GM19023 (cell line): ENCODE measurements at regions not wholly inside any gene's neighbourhood (a gene's known extent, or its start where the extent isn't known, plus 50 kb on each side); places are given as distances from the start of the nearest gene placed in this dataset.

Source experiments
- ATAC-seq: cut with Tn5 transposase; IDR thresholded peaks from one replicate; pipeline ENCODE4 v1.9.1; 2021; ENCODE audit warnings: mild to moderate bottlenecking, moderate library complexity; ENCODE audit not compliant: unreplicated experiment

DNA sequence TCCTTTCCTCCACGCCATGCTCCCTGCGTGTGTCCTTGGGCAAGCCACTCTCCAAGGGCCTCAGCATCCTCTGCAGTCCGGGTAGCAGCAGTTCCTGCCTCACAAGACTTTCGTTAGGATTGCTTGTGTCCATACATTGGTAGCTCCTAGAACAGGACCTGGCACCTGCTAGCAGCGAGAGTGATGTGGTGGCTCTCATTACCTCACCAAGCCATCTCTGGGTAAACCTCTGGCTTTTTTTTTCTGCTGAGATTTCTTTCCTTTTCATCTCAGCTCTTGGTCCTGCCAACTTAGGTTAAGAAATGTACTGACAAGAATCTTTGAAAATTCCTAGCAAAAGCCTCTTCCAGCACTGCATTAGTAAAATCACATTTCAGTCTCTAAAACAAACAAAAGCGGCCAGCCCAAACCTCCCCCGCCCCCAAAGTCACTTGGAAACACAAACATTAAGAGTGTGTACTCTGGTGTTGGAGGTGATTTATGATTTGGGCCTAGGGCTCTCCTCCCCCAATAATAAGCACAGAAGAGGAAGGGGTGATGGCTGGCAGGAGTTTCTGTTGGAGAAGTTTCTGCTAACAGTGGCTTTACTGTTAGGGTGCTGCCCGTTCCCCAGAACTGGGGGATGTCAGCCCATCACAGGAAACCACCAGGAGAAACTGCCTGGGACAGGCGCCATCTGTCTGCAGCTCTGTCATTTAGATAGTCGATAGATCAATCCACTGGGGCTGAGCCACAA, 199.2 kb downstream of the CD83 start:
- ATAC-seq = no peak

DNA sequence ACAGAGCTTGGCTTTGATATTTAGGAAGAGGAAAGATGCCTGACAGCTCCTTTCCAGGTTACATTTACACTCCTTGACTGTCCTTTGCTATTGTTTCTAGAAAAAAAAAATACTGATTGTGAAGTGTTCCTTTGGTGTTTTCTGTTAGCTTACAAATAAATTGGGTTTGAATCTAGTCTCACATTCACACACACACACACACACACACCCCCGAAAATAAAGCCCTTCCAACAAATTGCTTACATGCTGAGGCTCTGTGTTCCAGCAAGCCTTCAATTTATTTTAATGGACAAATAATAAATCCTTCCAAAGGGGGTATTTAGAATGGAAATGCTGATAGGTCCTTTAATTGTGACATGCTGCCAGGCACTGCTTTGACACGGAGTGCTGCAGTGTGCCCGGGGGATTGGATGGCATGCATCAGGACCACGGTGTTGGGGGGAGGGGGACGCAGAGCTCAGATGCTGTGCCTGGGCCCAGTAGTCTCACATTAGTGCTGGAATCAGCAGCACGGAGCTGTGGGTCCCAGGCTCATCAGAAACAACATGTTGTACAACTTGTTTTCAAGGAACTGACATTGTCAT, 199.9 kb downstream of the CD83 start:
- no peak for ATAC-seq

DNA sequence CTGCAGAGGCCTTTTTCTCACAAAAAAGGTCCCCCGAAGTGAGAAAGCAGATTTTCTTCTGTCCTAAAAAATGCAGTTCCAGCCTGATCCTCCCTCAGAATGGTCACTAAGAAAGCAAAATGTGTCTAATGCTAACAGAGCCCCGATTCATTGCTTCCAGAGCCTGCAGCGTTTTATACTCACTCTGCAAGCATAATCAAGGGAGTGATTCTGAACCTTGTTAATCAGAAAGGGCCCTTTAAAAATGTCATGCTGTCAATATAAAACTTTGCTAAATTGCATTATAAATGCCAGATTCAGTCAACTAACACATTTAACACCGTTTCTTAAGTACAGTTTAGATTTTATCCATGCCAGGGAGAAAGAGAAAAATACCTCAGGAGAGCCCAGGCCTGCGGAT, 202.8 kb downstream of the CD83 start:
- no peak for ATAC-seq

DNA sequence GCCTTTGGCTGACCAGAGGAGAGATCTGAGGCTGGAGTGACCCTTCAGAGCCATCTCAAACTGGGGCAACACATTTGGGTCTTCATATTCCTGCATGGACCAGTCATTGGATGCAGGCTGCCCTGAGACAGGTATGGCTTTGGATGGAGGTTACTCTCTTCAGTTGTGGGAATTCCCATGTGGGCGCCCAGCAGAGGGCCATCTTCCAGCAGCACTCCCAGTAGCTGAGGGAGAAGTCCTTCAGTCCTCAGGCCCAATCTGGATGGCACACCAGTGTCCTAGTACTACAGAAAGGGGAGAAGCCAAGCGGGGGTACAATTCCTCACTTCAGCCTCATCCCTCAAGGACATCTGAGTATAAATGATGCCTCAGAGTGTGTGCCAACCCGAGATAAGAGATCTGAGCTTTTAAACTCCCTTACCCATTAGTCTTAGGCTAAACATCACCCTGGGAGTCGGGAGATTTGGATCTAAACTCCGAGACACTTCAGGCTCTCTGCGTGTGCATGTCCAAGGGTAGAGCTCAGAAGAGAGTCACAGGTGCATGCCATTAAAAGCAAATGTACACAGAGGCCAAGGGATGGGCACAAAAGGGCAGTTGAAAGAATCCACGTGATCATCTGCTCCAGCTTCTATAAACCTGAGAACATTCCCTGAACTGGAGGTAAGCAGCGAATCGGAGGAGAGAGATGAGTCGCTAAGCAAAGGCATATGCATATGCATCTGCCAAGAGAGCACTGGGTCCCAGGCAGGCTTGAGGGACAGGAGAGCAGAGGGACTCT, 204.6 kb downstream of the CD83 start:
- ATAC-seq = no peak

DNA sequence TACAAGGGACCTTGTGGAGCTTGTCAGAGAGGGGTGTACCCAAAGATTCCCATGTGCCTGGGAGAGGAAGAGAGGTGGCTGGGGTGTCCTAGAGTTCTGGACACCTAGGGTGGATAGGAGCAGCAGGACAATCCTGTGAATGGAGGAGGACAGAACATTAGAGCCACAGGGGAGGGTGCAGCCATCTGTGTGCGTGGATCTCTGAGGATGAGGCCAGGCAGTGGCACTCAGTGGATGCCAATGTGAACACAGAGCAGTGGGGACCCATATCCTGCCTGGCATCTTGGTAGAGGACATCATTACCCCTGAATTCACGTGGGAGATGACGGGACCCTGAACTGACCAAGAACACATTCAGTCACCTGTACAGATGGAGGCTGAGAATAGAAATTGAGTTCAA, 205.3 kb downstream of the CD83 start:
- ATAC-seq = no peak

DNA sequence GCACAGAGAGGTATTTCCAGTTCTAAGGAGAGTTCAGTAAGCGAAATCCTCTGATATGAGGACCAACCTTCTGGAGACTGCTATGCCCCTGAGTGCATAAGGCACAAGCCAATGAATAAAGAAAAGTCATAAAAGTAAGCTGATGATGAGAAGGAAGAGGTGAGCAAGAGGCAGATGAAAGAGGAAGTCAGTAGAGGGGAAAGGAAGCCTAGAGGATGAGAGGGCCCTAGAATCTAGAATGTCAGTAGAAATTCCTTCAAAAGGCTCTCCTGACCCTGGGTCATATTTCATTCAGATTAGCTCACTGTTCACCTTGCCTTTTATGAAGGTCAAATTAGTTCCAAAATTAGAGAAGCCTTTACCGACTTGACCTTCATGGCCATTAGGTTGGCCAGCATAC, 209.2 kb downstream of the CD83 start:
- ATAC-seq = no peak

DNA sequence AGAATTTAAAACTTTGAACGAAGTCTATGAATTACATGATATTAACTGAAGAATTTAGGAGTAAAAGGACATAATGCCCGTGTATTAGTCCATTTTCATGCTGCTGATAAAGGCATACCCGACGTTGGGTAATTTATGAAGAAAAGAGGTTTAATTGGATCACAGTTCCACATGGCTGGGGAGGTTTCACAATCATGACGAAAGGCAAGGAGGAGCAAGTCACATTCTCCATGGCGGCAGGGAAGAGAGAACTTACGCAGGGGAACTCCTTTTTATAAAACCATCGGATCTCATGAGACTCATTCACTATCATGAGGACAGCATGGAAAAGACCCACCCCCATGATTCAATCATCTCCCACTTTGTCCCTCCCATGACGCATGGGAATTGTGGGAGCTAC, 210.6 kb downstream of the CD83 start:
- ATAC-seq = no peak

DNA sequence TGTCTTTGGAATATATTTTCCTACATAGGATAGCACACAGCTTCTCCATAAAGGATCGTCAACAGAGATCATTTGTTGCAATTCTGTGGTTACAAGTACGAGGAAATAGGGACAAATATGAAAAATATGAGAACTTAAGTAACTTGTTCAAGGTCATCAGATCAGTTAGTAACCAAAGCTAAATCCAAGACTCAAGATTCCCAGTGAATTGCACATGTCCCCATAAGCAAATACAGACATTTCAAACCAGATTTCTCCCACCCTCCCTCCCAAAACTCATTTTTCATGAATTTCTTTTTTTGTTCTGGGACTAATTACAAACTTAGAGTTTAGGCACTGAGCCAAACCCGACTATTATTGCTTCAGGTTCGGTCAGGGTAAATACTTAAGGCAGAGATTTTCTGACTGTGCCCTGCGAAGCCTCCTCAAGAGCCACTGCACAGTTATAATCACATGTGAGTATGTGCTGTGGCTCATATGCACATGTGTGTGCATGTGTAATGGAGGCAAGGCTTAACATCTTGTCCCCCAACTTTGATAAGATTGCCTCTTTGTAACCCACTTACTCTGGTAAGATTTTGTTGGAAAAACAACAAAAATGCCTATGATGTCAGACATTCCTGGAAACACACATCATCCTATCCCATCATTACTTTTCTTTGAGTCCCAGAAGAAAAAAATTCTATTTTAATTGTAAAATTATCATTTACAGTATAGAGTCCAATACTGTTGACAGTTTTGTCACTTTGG, 216.2 kb downstream of the CD83 start:
- ATAC-seq = no peak

DNA sequence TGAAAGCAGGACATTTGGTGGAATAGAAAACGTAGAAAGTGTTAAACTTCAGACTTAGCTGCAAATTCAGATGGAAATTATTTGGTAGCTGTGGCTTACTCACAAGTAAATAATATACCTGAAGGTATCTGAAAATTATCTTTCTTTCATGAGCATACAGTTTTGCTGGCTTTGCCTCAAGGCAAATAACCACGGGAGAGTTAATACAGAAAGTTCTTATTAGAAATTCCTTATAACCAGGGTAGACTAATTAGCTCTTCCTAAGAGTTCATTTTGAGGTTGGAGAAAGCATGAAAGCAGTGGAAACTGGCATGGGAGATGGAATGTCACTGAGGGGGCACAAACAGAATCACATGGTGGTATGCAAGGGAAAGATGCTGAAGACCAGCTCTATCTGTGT, 217.5 kb downstream of the CD83 start:
- ATAC-seq = no peak

DNA sequence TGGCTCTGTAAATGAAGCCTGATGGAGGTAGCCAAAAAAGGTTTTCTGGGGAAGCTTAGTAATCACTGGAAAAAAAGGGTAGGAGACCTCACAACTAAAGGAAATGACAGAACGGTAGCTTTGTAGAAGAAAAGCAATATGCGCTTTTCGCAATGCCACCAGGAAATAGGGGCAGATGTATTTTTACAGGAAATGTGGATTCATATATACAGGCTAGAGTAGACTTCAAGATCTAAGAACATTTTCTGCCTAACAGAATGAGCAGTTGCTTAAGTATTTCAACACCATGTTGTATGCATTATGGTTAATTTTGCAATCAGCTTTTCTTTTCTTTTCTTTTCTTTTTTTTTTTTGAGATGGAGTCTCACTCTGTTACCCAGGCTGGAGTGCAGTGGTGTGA, 219.6 kb downstream of the CD83 start:
- no peak for ATAC-seq

DNA sequence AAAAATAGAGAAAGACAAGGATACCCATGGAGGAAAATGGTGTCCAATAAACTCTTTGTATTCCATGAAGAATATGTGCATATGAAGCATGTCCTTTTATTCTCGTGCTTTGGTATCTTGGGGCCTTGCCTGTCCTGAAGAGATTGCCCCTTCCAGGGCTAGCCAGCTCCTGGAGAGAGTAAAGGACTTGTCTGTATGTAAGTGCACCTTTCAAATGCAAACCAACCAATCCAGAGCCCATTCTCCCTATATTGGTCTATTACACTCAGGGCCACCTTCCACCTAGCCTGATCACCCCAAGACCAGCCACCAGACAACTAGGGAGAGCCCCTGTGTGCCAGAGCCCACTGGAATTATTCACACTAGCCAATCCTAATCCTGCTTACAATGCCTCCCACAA, 221.6 kb downstream of the CD83 start:
- no peak for ATAC-seq

DNA sequence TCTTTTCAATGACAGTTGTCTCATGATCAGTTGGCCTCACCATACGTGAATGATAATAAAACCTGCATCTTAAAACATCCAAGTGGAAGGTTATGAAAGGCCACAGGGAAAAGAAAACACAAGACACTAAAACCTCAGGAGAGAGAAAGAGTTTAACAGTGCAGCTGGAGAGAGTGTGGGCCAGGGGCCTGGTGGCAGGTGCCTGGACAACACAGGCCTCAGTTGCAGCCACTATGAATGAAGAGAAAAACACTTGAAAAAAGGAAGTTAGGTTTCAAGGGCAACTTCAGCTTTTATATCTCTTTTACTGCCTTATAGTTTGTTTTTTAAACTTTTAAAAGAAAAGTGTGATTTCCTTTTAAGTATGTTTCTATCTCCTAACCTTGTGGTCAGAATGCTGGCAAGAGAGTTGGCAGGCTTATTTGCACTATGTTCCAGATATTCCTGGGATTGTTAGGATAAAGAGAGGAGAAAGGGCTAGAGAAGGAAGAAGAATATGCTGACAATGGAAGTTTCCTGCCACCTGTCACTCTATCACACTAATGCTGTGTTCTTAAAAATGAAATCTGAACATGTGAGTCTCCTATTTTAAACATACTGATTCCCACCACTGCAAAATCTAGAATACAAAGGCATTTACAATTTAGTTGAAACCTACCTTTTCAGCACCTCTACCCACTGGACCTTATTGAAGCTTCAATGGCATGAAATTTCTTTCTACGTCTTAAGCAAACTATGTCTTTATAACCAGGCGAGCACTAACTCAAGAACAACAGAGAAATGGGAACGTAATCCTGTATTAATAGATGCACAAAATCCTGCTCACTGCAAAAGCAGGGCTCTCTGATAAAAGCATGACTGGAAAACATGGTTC, 222.4 kb downstream of the CD83 start:
- no peak for ATAC-seq

DNA sequence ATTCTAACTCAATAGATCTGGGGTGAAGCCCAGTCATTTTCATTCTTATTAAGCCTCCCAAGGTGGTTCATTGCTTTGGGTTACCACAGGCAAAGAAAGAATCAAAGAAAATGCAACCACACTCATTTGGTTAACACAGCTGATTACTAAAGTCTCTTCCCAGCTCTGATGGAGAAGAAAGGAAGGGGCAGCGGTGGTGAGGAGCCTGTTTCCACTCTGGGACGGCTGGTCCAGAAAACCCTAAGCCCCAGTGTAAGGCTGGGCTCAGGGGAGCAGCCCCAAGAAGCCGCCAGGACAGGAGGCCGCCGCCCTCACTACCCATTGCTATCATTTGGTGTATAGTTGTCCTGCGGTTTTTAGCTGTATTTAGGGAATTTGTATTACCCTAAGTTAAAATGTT, 226.9 kb downstream of the CD83 start:
- no peak for ATAC-seq

DNA sequence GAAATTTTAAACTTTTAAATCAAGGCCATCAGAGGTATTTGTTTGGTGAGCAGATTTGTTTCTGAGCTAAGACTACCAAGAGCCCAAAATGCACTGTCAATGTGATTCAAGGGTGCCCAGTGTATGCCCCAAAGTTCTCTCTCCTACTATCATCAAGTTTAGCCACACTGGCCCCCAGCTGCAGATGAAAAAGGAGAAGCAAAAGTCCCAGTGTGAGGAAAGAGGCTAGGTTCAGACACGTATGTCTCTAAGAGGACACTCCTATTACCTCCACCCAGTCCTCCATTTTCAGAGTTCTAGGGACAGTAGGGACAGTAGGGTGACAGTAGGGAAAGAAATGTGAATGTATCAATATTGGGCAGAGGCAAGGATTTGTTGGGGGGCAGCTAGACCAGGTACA, 230.8 kb downstream of the CD83 start:
- no peak for ATAC-seq

DNA sequence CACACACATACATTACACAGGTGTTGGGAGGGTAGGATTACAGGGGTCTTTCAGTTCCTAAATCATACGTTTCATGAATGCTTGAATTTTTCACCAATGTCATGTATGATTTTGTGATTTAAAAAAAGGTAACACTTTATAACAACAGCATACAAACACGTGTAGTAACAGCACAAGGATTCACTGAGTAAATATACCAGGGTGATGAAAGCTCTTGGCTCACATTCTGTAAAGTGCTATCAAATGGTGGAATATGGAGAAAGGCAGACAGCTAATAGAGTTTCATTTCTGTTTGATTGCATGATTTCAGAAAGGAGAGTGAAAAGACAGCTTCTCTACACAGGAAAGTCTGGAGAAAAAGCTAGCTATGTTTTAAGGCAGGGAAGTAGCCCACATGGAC, 231.9 kb downstream of the CD83 start:
- no peak for ATAC-seq

DNA sequence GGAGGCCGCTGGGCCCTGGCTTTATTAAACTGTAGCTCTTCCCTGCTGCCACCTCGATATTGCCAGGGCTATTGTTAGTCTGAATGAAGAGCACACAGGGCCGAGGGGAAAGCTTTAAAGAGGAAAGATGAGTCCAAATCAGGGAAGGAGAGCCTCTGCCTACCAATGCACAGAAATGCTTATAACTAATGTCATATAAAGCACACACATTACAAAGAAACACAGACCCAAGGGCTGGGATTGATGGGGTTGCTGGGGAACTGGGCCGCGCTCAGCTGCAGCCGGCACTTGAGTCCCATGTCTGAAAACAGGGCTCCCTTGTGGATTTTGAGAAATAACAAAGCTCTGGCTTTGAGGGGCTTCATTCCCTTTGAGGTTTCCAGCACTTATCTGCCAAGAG, 232.6 kb downstream of the CD83 start:
- ATAC-seq = no peak

DNA sequence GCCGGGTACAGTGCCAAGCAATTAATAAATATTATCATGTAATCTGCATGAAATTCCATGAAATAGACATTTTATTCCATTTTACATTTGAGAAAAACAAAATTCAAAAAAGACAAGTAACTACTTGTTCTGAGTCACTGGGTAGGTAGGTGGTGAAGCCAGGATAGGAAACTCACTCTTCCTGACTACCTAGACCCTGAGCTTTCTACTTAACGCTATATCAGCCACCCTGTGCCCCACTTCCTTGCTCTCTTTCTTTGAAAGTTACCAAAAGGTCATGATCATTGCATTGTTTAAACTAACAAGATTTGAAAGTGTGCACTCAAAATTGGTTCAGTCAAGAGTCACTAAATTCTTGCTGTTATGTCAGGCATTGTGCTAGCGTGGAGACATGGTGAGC, 235.7 kb downstream of the CD83 start:
- no peak for ATAC-seq

DNA sequence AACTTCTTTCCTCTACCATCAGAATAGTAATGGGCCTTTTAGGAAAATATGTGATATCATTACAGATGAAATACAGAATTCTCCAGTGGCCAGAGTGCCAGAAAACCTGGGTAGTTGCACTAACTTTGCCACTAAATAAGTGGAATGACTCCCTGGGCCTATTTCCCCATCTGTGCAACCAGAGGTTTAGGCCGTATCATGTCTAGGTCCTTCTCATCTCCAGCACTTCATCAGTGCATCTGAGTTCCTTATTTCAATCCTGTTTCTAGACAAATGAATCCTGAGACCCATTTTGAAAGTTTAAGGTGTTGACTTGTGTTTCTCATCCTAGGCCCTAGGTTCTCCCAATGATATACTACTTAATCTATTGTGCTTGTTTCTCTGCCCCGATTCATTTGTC, 236.2 kb downstream of the CD83 start:
- ATAC-seq = no peak

DNA sequence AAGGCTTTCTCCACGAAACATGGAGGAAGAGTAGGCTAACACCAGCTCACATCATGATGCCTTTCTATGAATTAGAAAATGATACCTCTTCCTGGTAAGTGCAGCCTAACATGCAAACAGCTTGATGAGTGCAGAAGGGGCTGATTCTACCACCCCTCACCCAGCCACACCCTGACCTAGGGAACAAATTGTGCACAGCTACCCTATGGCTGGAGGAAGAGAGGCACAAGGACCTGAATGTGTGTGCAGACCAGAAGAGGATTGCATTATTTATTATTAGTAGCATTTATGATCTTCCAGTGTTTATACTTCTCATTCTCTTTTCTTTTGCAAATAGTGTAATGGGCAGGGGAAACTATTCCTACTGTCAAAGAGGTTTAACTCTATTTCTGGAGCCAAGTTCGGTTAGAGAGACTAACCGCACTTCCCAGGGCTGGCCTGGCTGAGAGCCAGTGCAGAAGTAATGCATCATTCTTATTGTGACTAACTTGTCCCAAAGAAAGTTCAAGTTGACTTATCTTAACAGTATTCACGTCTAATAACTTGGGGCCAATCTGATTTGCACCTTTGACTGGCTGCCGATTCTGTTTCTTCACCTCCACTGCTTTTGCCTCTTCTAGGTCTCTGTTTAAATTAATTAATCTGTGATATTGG, 237.5 kb downstream of the CD83 start:
- ATAC-seq = no peak

DNA sequence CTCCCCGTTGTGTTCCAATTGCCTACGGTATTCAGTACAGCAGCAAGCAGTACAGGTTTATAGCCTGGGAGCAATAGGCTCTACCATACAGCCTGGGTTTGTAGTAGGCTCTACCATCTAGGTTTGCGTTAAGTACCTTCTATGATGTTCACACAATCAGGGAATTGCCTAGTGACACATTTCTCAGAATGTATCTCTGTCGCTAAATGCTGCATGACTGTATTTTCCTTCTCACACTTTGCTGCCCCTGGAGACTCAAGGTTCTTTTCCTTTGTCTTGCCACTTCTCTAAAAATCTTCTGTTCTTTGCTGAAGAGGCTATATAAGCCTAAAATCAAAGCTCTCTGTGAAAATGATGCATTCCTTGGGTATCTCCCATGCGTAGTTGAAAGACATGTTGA, 241.9 kb downstream of the CD83 start:
- no peak for ATAC-seq
